ENCODE measurements at regions not wholly inside any gene's neighbourhood (a gene's known extent, or its start where the extent isn't known, plus 50 kb on each side); places are given as distances from the start of the nearest gene placed in this dataset.
"Not testable (repeated sequence)": the region's sequence is repeated elsewhere in the genome, so short reads cannot be mapped to it uniquely, and the experiment has no call there.

GRCh38 chr18:59800897-59801296, 98.9 kb upstream of the PMAIP1 start:
- Mint-ChIP-seq H3K27ac (no peak overlapping the region), H3K9me3 (ENCODE audit: low read depth) (no peaks in the 10 kb centered on the region), H3K36me3 (ENCODE audit: low read depth) (no peaks in the 10 kb centered on the region), H3K27me3 (no peaks in the 10 kb centered on the region), H3K4me1 (peaks cover 5% of the 10 kb centered on the region), H3K4me3 (no peak overlapping the region)
- no peak for ATAC-seq
- intact Hi-C loops (cut with DNase I, micrococcal nuclease): no loop called here
- CTCF ChIA-PET: no interaction called here
- POLR2A ChIA-PET: no interaction called here
- DNase-seq: no peak

GRCh38 chr18:59799383-59800015, 100.3 kb upstream of the PMAIP1 start:
- DNase-seq: no peak
- intact Hi-C loops (cut with DNase I, micrococcal nuclease): no loop called here
- ChIA-PET POLR2A (no interaction called here), CTCF (no interaction called here)
- Mint-ChIP-seq H3K4me3 (no peak overlapping the region), H3K36me3 (ENCODE audit: low read depth) (no peaks in the 10 kb centered on the region), H3K27ac (no peak overlapping the region), H3K27me3 (no peaks in the 10 kb centered on the region), H3K9me3 (ENCODE audit: low read depth) (no peaks in the 10 kb centered on the region), H3K4me1 (peaks cover 5% of the 10 kb centered on the region)
- no peak for ATAC-seq

- POLR2A ChIA-PET: no interaction called here
- ATAC-seq: no peak
Measured at GRCh38 chr18:59795882-59796281, 98.7 kb upstream of the CCBE1 start.

DNA sequence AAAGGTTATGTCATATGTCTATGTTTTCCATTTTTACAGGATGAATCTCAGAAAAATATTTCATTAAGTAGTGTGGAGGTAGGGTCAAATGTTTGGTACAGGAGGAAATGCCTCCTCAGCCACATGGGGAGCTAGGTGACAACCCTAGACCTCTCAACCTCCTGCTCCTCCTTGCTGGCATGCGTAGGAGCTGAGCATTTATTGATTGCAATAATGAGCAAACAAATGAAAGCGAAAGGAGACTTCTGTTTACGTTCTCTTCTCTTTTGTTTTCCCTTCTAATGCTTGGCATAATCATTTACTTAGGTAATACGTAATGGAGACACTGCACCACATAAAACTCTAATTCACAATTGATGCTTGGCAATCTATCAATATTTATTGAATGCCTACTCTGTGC, 95.1 kb upstream of the CCBE1 start:
- CTCF ChIA-PET: no interaction called here
- intact Hi-C loops (cut with DNase I, micrococcal nuclease): no loop called here
- H3K4me1 Mint-ChIP-seq: no peaks in the 10 kb centered on the region
- H3K36me3 Mint-ChIP-seq (ENCODE audit: low read depth): no peaks in the 10 kb centered on the region
- H3K27ac Mint-ChIP-seq: no peak overlapping the region
- no peak for DNase-seq
- H3K27me3 Mint-ChIP-seq: no peaks in the 10 kb centered on the region
- POLR2A ChIA-PET: no interaction called here
- H3K9me3 Mint-ChIP-seq (ENCODE audit: low read depth): no peaks in the 10 kb centered on the region
- no peak for ATAC-seq
- no peak overlapping the region for H3K4me3 Mint-ChIP-seq

More at GRCh38 chr18:59795882-59796281, 98.7 kb upstream of the CCBE1 start:
- H3K36me3 Mint-ChIP-seq (ENCODE audit: low read depth): no peaks in the 10 kb centered on the region
- intact Hi-C loops (cut with DNase I, micrococcal nuclease): no loop called here
- H3K4me3 Mint-ChIP-seq: no peak overlapping the region
- no peak for DNase-seq
- CTCF ChIA-PET: interaction anchor here (0.6 kb wide), 1 partner anchor 373 kb away, joined by 3 read pairs; no protein-coding TSS in a partner anchor
- no peak overlapping the region for H3K27ac Mint-ChIP-seq
- H3K27me3 Mint-ChIP-seq: no peaks in the 10 kb centered on the region
- H3K9me3 Mint-ChIP-seq (ENCODE audit: low read depth): no peaks in the 10 kb centered on the region
- H3K4me1 Mint-ChIP-seq: no peaks in the 10 kb centered on the region

DNA sequence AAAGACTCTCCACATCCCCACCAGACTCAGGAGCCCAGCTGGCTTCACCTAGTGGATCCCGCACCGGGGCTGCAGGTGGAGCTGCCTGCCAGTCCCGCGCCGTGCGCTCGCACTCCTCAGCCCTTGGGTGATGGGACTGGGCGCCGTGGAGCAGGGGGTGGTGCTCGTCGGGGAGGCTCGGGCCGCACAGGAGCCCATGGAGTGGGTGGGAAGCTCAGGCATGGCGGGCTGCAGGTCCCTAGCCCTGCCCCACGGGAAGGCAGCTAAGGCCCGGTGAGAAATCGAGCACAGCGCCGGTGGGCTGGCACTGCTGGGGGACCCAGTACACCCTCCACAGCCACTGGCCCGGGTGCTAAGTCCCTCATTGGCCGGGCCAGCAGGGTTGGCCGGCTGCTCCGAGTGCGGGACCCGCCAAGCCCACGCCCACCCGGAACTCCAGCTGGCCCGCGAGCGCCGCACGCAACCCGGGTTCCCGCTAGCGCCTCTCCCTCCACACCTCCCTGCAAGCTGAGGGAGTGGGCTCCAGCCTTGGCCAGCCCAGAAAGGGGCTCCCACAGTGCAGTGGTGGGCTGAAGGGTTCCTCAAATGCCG, 93.2 kb upstream of the CCBE1 start:
- intact Hi-C loops (cut with DNase I, micrococcal nuclease); H3K4me3 Mint-ChIP-seq; H3K9me3 Mint-ChIP-seq (ENCODE audit: low read depth); DNase-seq; ATAC-seq; H3K4me1 Mint-ChIP-seq; POLR2A ChIA-PET; H3K27ac Mint-ChIP-seq; H3K27me3 Mint-ChIP-seq; H3K36me3 Mint-ChIP-seq (ENCODE audit: low read depth); CTCF ChIA-PET: not testable (repeated sequence)

- intact Hi-C loops (cut with DNase I, micrococcal nuclease): no loop called here
- DNase-seq: no peak
- Mint-ChIP-seq H3K36me3 (ENCODE audit: low read depth) (no peaks in the 10 kb centered on the region), H3K4me1 (no peaks in the 10 kb centered on the region), H3K27ac (no peak overlapping the region), H3K4me3 (no peak overlapping the region), H3K27me3 (peaks cover under 1% of the 10 kb centered on the region), H3K9me3 (ENCODE audit: low read depth) (no peaks in the 10 kb centered on the region)
- POLR2A ChIA-PET: no interaction called here
- ATAC-seq: no peak
- CTCF ChIA-PET: no interaction called here
Measured at GRCh38 chr18:59788791-59789106, 91.5 kb upstream of the CCBE1 start.

DNA sequence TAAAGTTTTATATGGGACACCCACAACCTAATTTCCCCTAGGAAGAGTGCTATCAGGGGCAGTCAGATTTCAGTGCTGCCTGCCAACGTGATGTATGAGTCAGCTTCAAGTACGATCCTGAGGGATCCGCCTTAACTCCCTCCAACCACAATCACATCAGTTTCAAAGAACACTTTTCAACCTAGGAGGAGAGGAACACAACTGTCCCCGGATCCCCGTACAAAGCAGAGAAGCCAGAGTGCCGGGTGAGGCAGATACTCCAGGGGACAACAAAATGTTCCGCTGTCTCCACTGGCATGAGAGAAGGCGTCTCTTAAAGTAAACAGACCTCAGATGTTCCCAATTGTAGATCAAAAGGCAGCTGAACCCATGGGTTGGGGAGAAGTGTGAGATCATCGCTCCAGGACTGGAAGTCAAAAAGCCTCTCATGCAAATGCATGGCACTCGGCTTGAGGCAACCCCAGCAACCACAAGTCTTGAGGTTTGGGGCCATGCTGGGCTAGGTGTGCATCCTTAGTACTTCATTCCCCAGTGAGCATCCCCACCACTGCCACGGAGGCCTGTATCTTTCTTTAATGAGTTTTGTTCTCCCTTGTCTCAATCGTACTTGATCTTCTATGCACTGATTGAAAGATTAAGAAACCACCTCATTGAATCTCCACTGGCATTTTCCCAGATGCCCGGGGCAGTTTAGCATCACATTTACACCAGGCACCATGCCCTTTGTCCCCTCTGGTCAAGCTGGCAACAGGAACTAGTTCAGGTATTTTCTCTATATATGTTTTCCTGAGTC, 91.0 kb upstream of the CCBE1 start:
- no peak overlapping the region for H3K4me3 Mint-ChIP-seq
- H3K27me3 Mint-ChIP-seq: peaks cover 4% of the 10 kb centered on the region
- H3K27ac Mint-ChIP-seq: no peak overlapping the region
- CTCF ChIA-PET: no interaction called here
- H3K36me3 Mint-ChIP-seq (ENCODE audit: low read depth): no peaks in the 10 kb centered on the region
- intact Hi-C loops (cut with DNase I, micrococcal nuclease): no loop called here
- POLR2A ChIA-PET: no interaction called here
- DNase-seq (no peak), ATAC-seq (no peak)
- H3K4me1 Mint-ChIP-seq: no peaks in the 10 kb centered on the region
- H3K9me3 Mint-ChIP-seq (ENCODE audit: low read depth): no peaks in the 10 kb centered on the region

DNA sequence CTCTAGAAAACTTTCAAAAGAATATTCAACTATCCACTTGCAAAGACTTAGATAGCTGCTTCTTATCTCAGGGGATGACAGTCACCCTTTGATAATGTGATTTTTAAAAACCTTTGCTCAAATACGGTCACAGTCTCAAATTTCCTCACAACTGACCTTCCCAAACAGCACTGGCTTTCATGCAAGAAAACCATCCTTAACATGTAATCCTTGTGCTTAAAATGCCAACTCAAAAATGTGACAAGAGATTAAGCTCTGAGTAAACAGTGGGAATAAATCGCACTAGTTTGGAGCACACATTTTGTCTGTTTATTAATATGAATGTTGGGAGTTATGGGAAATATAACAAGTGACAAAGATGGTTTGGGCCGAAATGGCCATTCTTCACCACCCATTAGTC, 87.5 kb upstream of the CCBE1 start:
- no peaks in the 10 kb centered on the region for H3K36me3 Mint-ChIP-seq (ENCODE audit: low read depth)
- H3K9me3 Mint-ChIP-seq (ENCODE audit: low read depth): no peaks in the 10 kb centered on the region
- no peak overlapping the region for H3K4me3 Mint-ChIP-seq
- ATAC-seq: no peak
- H3K27me3 Mint-ChIP-seq: peaks cover 6% of the 10 kb centered on the region
- H3K4me1 Mint-ChIP-seq: no peaks in the 10 kb centered on the region
- POLR2A ChIA-PET: no interaction called here
- intact Hi-C loops (cut with DNase I, micrococcal nuclease): no loop called here
- no peak overlapping the region for H3K27ac Mint-ChIP-seq
- DNase-seq: no peak
- CTCF ChIA-PET: interaction anchor here (0.8 kb wide), 1 partner anchor 39 kb away, joined by 3 read pairs; no protein-coding TSS in a partner anchor

GRCh38 chr18:59783138-59783537, 85.9 kb upstream of the CCBE1 start:
- Mint-ChIP-seq H3K4me3 (no peak overlapping the region), H3K27me3 (peaks cover 6% of the 10 kb centered on the region), H3K36me3 (ENCODE audit: low read depth) (no peaks in the 10 kb centered on the region), H3K4me1 (no peaks in the 10 kb centered on the region), H3K27ac (no peak overlapping the region), H3K9me3 (ENCODE audit: low read depth) (no peaks in the 10 kb centered on the region)
- intact Hi-C loops (cut with DNase I, micrococcal nuclease): loop anchor here in 1 of 2 experiments (1.0 kb wide), 2 partner anchors 40 to 766 kb away; no protein-coding TSS in a partner anchor
- ChIA-PET POLR2A (no interaction called here), CTCF (interaction anchor here (0.7 to 2.0 kb wide), 5 partner anchors 11 to 406 kb away, joined by 3 to 17 read pairs (median 3); no protein-coding TSS in a partner anchor)
- ATAC-seq: no peak
- peak; percentile 46 for DNase-seq

DNA sequence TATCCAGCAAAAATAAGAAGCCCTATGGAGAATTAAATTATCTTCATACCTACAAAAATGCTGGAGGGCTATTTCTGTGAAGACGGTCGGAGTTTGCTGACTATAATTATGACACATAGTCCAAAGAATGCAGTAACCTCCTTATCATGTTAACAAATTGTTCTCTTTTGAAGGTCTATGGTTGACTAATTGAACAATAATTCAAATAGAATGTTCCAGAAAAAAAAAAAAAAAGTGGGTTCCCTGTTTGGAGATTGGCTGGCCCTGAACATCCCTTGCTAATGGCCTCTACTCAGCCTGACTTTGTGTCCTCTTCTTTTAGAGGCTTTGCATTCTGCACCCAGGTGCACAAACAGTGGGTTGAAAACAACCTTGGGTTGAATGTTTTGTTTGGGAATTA, 82.8 kb upstream of the CCBE1 start:
- no peaks in the 10 kb centered on the region for H3K36me3 Mint-ChIP-seq (ENCODE audit: low read depth)
- no peak overlapping the region for H3K4me3 Mint-ChIP-seq
- H3K27ac Mint-ChIP-seq: no peak overlapping the region
- CTCF ChIA-PET: interaction anchor here (0.7 to 1.4 kb wide), 2 partner anchors 10 to 38 kb away, joined by 3 read pairs; no protein-coding TSS in a partner anchor
- POLR2A ChIA-PET: no interaction called here
- intact Hi-C loops (cut with DNase I, micrococcal nuclease): no loop called here
- H3K4me1 Mint-ChIP-seq: no peaks in the 10 kb centered on the region
- no peaks in the 10 kb centered on the region for H3K9me3 Mint-ChIP-seq (ENCODE audit: low read depth)
- ATAC-seq: no peak
- peaks cover 13% of the 10 kb centered on the region for H3K27me3 Mint-ChIP-seq
- no peak for DNase-seq

DNA sequence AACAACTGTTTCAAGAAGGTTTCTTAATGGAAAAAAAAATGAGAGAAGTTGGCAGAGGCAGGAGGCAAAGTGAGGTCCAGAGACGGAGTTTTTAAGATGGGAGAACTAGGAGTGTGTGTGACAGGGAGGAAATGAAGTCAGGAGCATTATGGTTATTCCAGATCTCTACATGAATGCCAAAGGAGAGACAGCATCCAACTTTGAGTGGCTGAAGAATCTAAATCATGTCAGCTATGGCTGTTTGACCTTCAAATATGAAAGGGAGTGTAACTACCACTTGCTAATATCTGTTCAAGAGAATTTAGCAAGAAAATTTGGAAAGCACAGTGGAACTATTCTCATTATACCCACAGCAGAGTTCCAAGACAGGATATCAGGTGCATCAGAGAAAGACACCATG, 81.2 kb upstream of the CCBE1 start:
- intact Hi-C loops (cut with DNase I, micrococcal nuclease): no loop called here
- POLR2A ChIA-PET: no interaction called here
- peaks cover 17% of the 10 kb centered on the region for H3K27me3 Mint-ChIP-seq
- no peaks in the 10 kb centered on the region for H3K36me3 Mint-ChIP-seq (ENCODE audit: low read depth)
- no peak overlapping the region for H3K27ac Mint-ChIP-seq
- no peak for DNase-seq
- ATAC-seq: no peak
- CTCF ChIA-PET: interaction anchor here (0.6 kb wide), 1 partner anchor 1864 kb away, joined by 3 read pairs; no protein-coding TSS in a partner anchor
- no peak overlapping the region for H3K4me3 Mint-ChIP-seq
- no peaks in the 10 kb centered on the region for H3K9me3 Mint-ChIP-seq (ENCODE audit: low read depth)
- no peaks in the 10 kb centered on the region for H3K4me1 Mint-ChIP-seq

DNA sequence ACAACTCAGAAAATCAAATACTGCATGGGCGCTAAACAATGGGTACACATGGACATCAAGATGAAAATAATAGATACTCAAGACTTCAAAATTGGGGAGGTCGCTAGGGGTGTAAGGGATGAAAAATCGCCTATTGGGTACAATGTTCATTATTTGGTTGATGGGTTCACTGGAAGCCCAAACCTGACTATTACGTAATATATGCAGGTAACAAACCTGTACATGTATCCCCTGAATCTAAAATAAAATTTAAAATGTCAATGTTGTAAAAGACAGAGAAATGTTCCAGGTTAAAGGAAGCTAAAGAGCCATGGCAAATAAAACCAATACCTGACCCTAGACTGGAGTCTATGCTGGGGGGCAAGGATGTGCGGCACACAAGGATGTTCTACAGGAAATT, 80.4 kb upstream of the CCBE1 start:
- intact Hi-C loops (cut with DNase I, micrococcal nuclease): no loop called here
- no peak overlapping the region for H3K27ac Mint-ChIP-seq

More for the DNA sequence above, 80.4 kb upstream of the CCBE1 start:
- no peaks in the 10 kb centered on the region for H3K9me3 Mint-ChIP-seq (ENCODE audit: low read depth)
- H3K4me3 Mint-ChIP-seq: no peak overlapping the region
- H3K36me3 Mint-ChIP-seq (ENCODE audit: low read depth): no peaks in the 10 kb centered on the region
- ATAC-seq (no peak), DNase-seq (no peak)
- peaks cover 17% of the 10 kb centered on the region for H3K27me3 Mint-ChIP-seq
- no peaks in the 10 kb centered on the region for H3K4me1 Mint-ChIP-seq
- ChIA-PET CTCF (no interaction called here), POLR2A (no interaction called here)
